HG03558 (cell line): ENCODE measurements at regions not wholly inside any gene's neighbourhood (a gene's known extent, or its start where the extent isn't known, plus 50 kb on each side); places are given as distances from the start of the nearest gene placed in this dataset.

Experiments
- ATAC-seq: cut with Tn5 transposase; IDR thresholded peaks from one replicate; pipeline ENCODE4 v1.9.1; 2021; ENCODE audit warnings: moderate number of reproducible peaks; ENCODE audit not compliant: unreplicated experiment; ENCODE audit errors: extremely low read depth

GRCh38 chr10:43952760-43953159 is 304.1 kb upstream of the ZNF32 start:
- no peak for ATAC-seq

GRCh38 chr10:43949351-43949750 is 300.7 kb upstream of the ZNF32 start:
- ATAC-seq = no peak

GRCh38 chr10:43946445-43946844 is 297.8 kb upstream of the ZNF32 start:
- no peak for ATAC-seq

GRCh38 chr10:43945908-43946307 is 297.2 kb upstream of the ZNF32 start:
- no peak for ATAC-seq

- ATAC-seq = no peak
Observed at GRCh38 chr10:43945094-43945730, 296.5 kb upstream of the ZNF32 start.

- no peak for ATAC-seq
Observed at GRCh38 chr10:43944381-43945093, 295.9 kb upstream of the ZNF32 start.

- no peak for ATAC-seq
Observed at GRCh38 chr10:43943818-43944360, 295.2 kb upstream of the ZNF32 start.

GRCh38 chr10:43943119-43943817 is 294.6 kb upstream of the ZNF32 start:
- no peak for ATAC-seq

- ATAC-seq = no peak
Observed at GRCh38 chr10:43942096-43942850, 293.6 kb upstream of the ZNF32 start.

- ATAC-seq = no peak
Observed at GRCh38 chr10:43940898-43941837, 292.5 kb upstream of the ZNF32 start.

GRCh38 chr10:43939939-43940820 is 291.5 kb upstream of the ZNF32 start:
- ATAC-seq = no peak

- ATAC-seq = no peak
Observed at GRCh38 chr10:43939389-43939938, 290.8 kb upstream of the ZNF32 start.

- no peak for ATAC-seq
Observed at GRCh38 chr10:43938810-43939209, 290.1 kb upstream of the ZNF32 start.

- no peak for ATAC-seq
Observed at GRCh38 chr10:43931308-43931930, 282.7 kb upstream of the ZNF32 start.

GRCh38 chr10:43930777-43931176 is 282.1 kb upstream of the ZNF32 start:
- no peak for ATAC-seq

- ATAC-seq = no peak
Observed at GRCh38 chr10:43930243-43930642, 281.6 kb upstream of the ZNF32 start.

- no peak for ATAC-seq
Observed at GRCh38 chr10:43929122-43929521, 280.4 kb upstream of the ZNF32 start.
